COR-L47 (cell line): ENCODE measurements at regions not wholly inside any gene's neighbourhood (a gene's known extent, or its start where the extent isn't known, plus 50 kb on each side); places are given as distances from the start of the nearest gene placed in this dataset.

Experiments used
- DNase-seq: peaks from one replicate; lab custom pipeline; 2025; lab: John Stamatoyannopoulos, UW

DNA sequence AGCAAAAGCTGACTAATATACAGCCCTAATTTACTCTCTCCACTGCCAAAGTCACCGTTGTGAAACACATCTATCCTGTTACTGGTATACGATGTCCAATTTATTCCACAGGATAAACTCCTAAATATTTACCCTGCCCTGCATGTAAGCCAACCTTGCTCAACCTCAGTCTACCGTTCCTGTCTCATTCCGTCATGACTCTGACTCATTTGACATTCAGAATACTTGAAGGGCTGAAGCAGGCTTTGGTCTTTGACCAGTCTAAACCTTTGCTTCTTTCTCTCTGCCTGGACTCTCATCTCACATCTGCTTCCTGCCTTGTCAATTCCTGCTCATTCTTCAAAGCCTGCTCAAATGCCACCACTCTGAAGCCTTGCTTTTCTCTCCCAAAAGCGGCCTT is 157.5 kb downstream of the SCP2D1 start:
- no peak for DNase-seq

DNA sequence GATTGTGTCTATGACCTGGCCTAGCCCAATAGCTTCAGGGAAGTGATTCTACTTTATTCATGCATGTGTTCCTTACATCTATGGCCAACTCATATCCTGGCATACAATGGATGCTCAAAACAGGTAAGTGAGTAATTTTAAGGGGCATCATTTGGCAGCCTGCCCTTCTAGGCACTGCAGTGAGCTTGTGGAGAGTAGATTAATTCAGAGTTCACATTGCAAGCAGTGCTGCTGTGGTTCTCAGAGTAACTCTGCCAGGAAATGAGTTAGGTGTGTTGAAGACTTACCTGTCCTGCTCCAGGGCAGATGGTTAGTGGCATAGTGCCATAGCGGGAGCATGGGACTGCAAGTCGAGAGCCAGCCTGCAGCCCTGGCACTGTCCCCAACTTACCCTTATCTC is 158.0 kb downstream of the SCP2D1 start:
- DNase-seq: no peak

- DNase-seq: no peak
These were observed 158.8 kb downstream of the SCP2D1 start for GRCh38 chr20:18972251-18972876.

- no peak for DNase-seq
These were observed 160.1 kb downstream of the SCP2D1 start for GRCh38 chr20:18973529-18974173.

DNA sequence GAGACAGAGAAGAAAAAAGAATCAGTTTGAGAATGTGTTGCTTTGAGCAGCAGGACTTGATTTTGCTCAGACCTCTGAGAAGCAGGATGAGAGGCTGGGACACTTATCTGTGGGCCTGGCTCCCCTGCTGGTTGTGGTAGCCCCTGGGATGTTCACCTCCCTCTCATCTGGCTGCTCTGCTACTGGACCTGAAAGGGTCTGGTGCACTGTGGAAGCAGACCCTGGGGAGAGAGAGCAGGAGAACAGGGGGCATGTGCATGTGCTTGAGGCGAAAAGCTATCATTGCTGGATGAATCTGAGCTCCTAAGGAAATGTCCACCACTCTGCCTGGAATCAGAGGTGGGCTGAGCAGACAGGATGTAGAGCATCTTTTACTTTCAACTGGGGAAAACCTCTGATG is 161.1 kb downstream of the SCP2D1 start:
- no peak for DNase-seq

DNA sequence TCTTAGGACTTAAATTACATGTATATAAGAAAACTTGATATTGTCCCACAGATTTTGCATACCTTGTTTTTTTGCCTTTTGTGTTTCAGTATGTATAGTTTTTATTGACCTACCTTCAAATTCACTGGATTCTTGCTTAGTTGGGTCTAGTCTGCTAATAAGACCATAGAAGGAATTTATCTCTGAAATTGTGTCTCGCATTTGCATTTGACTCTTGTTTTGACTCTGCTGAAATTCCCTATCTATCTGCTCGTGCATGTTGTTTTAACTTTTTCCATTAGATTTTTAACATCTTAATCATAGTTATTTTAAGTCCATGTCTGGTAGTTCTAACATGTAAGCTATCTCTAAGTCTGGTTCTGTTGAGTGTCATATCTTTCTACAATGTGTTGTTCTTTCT is 163.9 kb downstream of the SCP2D1 start:
- DNase-seq: no peak

GRCh38 chr20:18978311-18978710 is 164.7 kb downstream of the SCP2D1 start:
- DNase-seq: no peak

DNA sequence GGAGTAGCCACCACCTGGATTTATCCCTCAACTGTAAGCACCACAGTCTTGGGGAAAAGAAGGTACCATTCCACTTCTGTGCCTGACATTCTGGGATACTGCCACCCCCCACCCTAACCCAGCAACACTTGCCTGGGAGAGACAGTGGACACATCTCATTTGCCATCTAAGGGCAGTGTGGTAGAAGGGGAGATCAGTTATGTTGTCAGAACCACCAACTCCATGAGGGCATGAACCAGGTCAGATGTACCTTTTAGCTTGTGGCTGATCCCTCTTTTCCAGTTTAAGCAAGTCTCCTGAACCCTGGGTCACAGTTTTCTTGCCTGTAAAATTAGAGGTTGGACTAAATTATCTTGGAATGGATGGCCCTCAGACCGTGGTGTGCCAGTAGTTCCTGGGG is 165.5 kb downstream of the SCP2D1 start:
- no peak for DNase-seq

GRCh38 chr20:18981962-18982539 is 168.5 kb downstream of the SCP2D1 start:
- DNase-seq: no peak

DNA sequence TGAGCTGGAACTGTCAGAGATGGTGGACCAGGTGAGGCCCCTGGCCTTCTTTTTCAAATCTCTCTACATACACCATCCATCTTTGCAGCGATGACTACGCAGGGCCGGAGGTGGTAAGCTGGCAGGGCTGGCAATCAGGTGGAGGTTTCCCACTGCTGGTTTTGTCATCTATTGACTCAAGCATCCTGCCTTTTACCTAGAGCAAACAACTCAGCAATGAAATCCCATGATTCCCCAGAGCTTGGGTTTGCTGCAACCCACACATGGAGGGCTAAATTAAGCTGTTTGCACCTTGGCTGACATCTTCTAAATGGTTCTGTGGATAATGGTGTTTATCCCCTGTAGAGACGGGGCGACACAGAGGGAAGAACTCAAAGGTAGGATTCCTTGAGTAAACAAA is 170.2 kb downstream of the SCP2D1 start:
- peak; percentile 95 for DNase-seq

DNA sequence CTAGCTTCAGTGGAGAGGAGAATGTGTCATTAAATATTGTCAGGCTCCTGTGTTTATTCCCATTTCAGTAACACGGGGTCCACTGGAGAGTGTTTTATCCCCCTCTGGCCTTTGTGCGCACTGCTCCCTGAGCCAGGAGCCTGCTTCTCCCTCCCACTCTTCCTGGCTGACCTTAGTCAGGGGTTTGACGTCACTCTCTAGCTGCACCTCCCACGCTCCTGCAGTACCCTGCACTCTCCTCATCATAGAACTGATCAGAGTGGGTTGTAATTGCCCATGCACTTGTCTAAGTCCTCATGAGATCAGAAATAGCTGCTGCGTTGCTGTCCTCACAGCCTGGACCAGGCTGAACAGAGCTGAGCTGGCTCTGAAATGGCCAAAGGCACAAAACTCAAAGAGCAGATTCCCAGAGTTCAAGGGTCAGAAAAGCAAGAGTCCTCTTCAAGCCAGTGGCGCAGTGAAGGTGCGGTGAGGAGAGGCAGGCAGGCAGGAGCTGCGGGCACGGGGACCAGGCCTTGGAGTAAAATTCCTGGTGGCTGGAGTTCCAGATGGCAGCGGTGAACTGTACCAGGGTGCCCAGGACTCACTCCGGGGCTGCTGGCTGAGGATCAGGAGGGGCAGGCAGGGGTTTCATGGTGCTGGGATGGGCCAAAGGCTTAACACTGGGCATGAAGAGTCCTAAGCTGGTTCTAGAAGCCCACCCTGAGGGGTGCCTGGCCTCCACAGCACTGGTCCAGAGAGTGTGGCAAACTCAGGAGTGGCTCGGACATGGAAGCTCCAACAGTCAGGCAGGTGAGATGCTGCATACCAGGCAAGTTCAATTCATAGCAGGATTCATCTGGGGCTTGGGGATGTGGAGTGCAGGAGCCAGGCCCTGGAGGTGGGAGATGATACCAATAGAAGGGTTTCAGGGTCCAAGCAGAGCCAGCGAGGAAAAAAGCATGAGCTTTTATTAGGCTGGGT is 170.9 kb downstream of the SCP2D1 start:
- DNase-seq: peak; percentile 95

DNA sequence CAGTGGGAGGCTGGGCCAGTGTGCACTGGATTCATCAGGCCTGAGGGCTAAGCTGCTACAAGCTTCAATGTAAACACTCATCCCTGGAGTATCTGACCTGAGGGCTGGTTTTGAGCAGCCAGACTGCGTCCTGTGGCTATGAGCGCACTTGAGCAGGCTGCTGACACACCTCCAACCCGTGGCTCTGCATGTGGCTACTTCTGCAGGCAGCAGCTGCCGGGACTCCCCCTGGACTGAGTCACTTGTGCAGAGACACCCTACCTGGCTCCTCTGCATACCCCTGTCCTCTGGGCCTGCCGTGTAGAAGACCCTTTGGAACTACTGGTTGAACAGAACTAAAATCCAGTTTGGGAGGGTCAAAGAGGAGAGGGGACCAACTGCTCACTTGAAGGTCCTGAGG is 172.0 kb downstream of the SCP2D1 start:
- no peak for DNase-seq

- no peak for DNase-seq
These were observed 172.7 kb downstream of the SCP2D1 start for GRCh38 chr20:18986146-18986830.

DNA sequence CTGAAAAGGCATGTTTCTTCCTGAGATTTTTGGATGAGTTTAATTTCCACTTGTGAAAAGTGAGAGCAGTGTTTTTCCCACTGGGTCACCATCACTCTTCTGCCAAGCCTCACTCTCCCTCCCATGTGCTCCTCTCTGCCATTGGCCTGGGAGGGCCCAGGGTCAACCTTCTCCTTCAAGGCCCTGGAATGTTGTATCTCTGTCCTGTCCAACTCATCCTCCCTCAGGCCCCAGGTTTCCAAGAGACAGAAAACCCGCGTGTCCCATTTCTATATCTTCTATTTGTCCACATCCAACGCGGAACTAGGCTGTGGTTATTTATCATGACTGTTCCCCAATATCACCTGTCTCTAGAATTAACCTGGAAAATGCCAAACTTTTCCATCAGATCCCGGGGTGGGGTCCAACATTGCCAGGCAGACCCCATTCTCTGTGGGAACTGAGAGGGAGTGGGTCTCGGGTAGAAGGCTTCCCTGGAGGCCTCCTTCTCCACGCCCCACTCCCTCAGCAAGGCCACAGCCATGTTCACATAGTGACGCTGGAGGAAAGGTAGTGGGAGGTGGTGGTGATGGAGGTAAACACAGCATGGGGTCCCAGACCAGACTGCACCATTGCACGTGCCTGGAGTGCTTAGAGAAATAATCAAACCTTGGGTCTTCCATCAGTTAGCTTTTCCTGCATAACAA is 173.5 kb downstream of the SCP2D1 start:
- DNase-seq: no peak

- no peak for DNase-seq
These were observed 174.3 kb downstream of the SCP2D1 start for GRCh38 chr20:18987781-18988360.

GRCh38 chr20:18988701-18989100 is 175.1 kb downstream of the SCP2D1 start:
- DNase-seq: no peak

GRCh38 chr20:18989736-18990474 is 176.3 kb downstream of the SCP2D1 start:
- no peak for DNase-seq

- DNase-seq: no peak
These were observed 177.4 kb downstream of the SCP2D1 start for GRCh38 chr20:18991012-18991411.

GRCh38 chr20:18992418-18992817 is 178.8 kb downstream of the SCP2D1 start:
- no peak for DNase-seq

DNA sequence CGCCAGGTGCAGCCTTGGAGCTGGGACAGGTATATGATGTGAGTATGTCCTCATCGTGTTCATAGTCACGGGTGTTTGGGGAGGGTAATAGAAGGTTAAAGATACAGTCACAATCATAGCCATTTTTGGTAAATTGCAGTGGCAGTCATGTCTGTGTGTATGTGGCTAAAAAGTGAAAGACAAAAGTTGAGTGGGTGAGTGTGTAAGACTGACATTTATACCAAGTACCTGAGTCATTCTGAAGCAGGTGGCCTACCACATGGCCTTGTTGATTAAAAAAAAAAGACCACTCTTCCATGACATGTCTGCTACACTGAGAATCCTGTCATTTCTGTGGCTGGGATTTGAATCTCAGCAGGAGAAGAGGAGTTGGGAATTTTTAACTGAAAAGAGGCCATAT is 181.9 kb downstream of the SCP2D1 start:
- DNase-seq: no peak
